CD14-positive monocyte (primary cell): ENCODE measurements at regions not wholly inside any gene's neighbourhood (a gene's known extent, or its start where the extent isn't known, plus 50 kb on each side); places are given as distances from the start of the nearest gene placed in this dataset.

Experiments
- DNase-seq, 3 donors: peaks; one replicate each; pipeline ENCODE4 v3.0.0-alpha.2; 2011 to 2022
- H2AFZ ChIP-seq: 2 replicates; pipeline ENCODE4 v1.6.0; 2012; ENCODE audit warnings: mild to moderate bottlenecking, low read depth, low read length, inconsistent platforms; ENCODE audit not compliant: insufficient read depth, poor library complexity, severe bottlenecking
- H3K27ac ChIP-seq, 2 donors: 1 replicate in 1 of 2; 2 replicates in 1 of 2; pipeline ENCODE4 v1.5.1; 2012 to 2013; ENCODE audit warnings: low read length in 2 of 2, control low read depth in 1 of 2, inconsistent platforms in 1 of 2, low read depth in 1 of 2, mild to moderate bottlenecking in 1 of 2
- H3K27me3 ChIP-seq, 2 donors: one replicate each; pipeline versions ENCODE4 v1.6.0 to v1.6.1; 2011 to 2013; ENCODE audit warnings: low read length in 2 of 2; ENCODE audit not compliant: control insufficient read depth in 2 of 2, insufficient read depth in 2 of 2
- H3K36me3 ChIP-seq, 2 donors: replicated peaks in 1 of 2; 1 replicate in 1 of 2; 2 replicates in 1 of 2; pipeline versions ENCODE4 v1.5.1 to v1.6.1; 2012 to 2013; ENCODE audit warnings: low read length in 2 of 2, control low read depth in 1 of 2, inconsistent platforms in 1 of 2, mild to moderate bottlenecking in 1 of 2; ENCODE audit not compliant: insufficient read depth in 2 of 2, control insufficient read depth in 1 of 2
- H3K4me1 ChIP-seq, 2 donors: 1 replicate in 1 of 2; 2 replicates in 1 of 2; pipeline versions ENCODE4 v1.5.1 to v1.6.1; 2012 to 2013; ENCODE audit warnings: low read length in 2 of 2, control low read depth in 1 of 2, inconsistent platforms in 1 of 2, mild to moderate bottlenecking in 1 of 2, moderate library complexity in 1 of 2; ENCODE audit not compliant: insufficient read depth in 2 of 2, control insufficient read depth in 1 of 2
- H3K4me2 ChIP-seq: replicated peaks from 2 replicates; pipeline ENCODE3; 2012; ENCODE audit warnings: low read length, moderate library complexity, mild to moderate bottlenecking; ENCODE audit not compliant: poor library complexity, severe bottlenecking; ENCODE audit errors: extremely low read depth
- H3K4me3 ChIP-seq, 3 experiments: fragments of 200-600 bp in 1 of 3; sonication (generic) in 1 of 3; replicated peaks in 1 of 3; 1 replicate in 2 of 3; 2 replicates in 1 of 3; pipeline ENCODE4 v1.5.1; 2011 to 2013; ENCODE audit warnings: low read length in 3 of 3, mild to moderate bottlenecking in 3 of 3, control low read depth in 2 of 3, low read depth in 2 of 3, inconsistent platforms in 1 of 3, moderate library complexity in 1 of 3
- H3K79me2 ChIP-seq: 2 replicates; pipeline ENCODE4 v1.6.0; 2012; ENCODE audit warnings: mild to moderate bottlenecking, control low read depth, inconsistent platforms, low read length, moderate library complexity; ENCODE audit not compliant: insufficient read depth
- H3K9ac ChIP-seq: 2 replicates; pipeline ENCODE4 v1.6.0; 2017; ENCODE audit warnings: low read length, mild to moderate bottlenecking; ENCODE audit not compliant: insufficient read depth, poor library complexity, severe bottlenecking
- H3K9me3 ChIP-seq, 2 donors: replicated peaks in 1 of 2; 1 replicate in 1 of 2; 2 replicates in 1 of 2; pipeline versions ENCODE4 v1.5.1 to v1.6.1; 2012 to 2013; ENCODE audit warnings: low read length in 2 of 2, control low read depth in 1 of 2; ENCODE audit not compliant: control insufficient read depth in 1 of 2, insufficient read depth in 1 of 2
- H4K20me1 ChIP-seq: 2 replicates; pipeline ENCODE4 v1.6.0; 2012; ENCODE audit warnings: mild to moderate bottlenecking, low read length, control low read depth, moderate library complexity; ENCODE audit not compliant: insufficient read depth
- H3K27ac Mint-ChIP-seq, 7 donors: one replicate each; pipeline ENCODE4 v1.8.0; 2020; ENCODE audit warnings: mild to moderate bottlenecking in 7 of 7, mixed read lengths in 7 of 7, moderate library complexity in 6 of 7, inconsistent platforms in 2 of 7
- H3K27me3 Mint-ChIP-seq, 3 donors: one replicate each; pipeline ENCODE4 v1.8.0; 2021 to 2022; ENCODE audit warnings: low read depth in 3 of 3, mild to moderate bottlenecking in 3 of 3, mixed read lengths in 3 of 3, moderate library complexity in 3 of 3, inconsistent platforms in 1 of 3
- H3K36me3 Mint-ChIP-seq, 2 donors: one replicate each; pipeline ENCODE4 v1.8.0; 2020; ENCODE audit warnings: mixed read lengths in 2 of 2, inconsistent platforms in 1 of 2, mild to moderate bottlenecking in 1 of 2
- H3K4me1 Mint-ChIP-seq: one replicate; pipeline ENCODE4 v1.8.0; 2020; ENCODE audit warnings: mild to moderate bottlenecking, mixed read lengths
- H3K4me3 Mint-ChIP-seq, 2 donors: one replicate each; pipeline ENCODE4 v1.8.0; 2020; ENCODE audit warnings: mild to moderate bottlenecking in 2 of 2, mixed read lengths in 2 of 2, moderate library complexity in 1 of 2
- H3K9me3 Mint-ChIP-seq, 7 donors: one replicate each; pipeline ENCODE4 v1.8.0; 2020 to 2022; ENCODE audit warnings: mixed read lengths in 7 of 7, mild to moderate bottlenecking in 6 of 7, moderate library complexity in 6 of 7, inconsistent platforms in 2 of 7
- WGBS: methylation state at CpG from one replicate; pipeline ENCODE4 v1.1.5; 2013; ENCODE audit warnings: missing lambda C conversion rate; ENCODE audit not compliant: insufficient coverage; 5-methylcytosine and 5-hydroxymethylcytosine counted together
- intact Hi-C, 2 donors: fragments of 100-400 bp; cut with micrococcal nuclease; formaldehyde crosslinking; loops; one replicate each; pipeline versions ENCODE4 v1.15.0 to v1.15.1; 2023
- TF ChIP-seq, protein P1 (sequence below): fragments of 200-600 bp; IDR thresholded peaks from one replicate; pipeline ENCODE4 v1.8.0; 2022; ENCODE audit warnings: antibody characterized with exemption, mild to moderate bottlenecking

DNA sequence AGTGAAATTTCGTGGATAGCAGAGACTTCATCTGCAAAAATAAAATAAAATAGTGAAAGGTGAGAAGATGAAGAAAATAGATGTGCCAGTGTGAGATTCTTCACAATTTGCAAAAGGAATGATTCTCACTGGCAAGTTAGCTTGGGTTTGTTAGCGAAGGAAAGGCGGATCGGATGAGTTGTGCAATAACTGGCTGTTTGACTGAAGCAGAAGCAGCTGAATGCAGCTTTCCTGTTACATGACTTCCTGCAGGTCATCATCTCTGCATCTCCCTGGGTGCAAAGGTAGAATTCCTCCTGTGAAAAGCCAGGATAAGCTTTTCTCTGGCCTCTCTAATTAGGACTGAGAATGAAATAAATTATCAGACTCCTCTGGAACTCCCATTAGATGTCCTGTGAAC, 263.1 kb upstream of the CHRM3 start:
- H3K9me3 Mint-ChIP-seq: peaks cover 0 to 4% (median 0%) of the 10 kb centered on the region in 7 donors
- intact Hi-C loops: no loop called here

DNA sequence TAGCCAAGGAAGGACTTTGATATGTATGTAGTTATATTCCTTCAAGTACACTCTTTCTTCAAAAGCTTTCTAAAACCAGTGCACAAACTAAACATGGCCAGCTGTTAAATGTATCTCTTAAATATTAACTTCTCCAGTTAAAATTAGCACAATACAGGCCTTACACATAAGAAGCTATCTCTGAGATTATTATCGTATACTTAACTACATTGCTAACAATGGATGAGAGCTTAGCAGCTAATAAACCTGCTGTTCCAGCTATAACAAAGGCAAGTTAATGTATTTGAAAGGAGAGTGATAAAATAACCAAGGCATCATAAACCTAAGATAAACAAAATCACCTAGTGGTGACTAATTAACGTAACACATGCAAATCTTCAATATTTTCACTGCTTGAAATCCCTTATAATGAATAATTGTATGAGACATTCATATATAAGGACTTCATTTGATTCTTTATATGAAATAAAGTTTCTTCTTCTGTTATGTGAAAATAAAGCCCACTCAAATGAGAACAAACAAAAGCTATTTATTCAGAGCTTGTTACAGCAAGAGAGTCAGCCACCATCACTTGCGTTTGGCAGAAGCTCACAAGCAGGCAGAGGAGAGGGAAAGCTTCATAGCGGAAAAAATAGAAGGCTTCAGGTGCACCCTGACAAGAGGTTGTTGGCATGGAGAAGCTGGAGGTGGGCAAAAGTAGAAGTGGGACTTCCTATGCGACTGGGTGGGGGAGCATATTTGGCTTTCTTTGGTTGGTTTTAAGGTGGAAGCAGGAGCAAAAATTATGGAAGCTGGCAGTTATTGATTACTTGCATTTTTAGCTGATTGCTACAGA, 274.1 kb upstream of the CHRM3 start:
- H2AFZ ChIP-seq: no peak overlapping the region
- no peak for DNase-seq
- H3K79me2 ChIP-seq: no peaks in the 10 kb centered on the region
- TF ChIP-seq, protein P1, sequence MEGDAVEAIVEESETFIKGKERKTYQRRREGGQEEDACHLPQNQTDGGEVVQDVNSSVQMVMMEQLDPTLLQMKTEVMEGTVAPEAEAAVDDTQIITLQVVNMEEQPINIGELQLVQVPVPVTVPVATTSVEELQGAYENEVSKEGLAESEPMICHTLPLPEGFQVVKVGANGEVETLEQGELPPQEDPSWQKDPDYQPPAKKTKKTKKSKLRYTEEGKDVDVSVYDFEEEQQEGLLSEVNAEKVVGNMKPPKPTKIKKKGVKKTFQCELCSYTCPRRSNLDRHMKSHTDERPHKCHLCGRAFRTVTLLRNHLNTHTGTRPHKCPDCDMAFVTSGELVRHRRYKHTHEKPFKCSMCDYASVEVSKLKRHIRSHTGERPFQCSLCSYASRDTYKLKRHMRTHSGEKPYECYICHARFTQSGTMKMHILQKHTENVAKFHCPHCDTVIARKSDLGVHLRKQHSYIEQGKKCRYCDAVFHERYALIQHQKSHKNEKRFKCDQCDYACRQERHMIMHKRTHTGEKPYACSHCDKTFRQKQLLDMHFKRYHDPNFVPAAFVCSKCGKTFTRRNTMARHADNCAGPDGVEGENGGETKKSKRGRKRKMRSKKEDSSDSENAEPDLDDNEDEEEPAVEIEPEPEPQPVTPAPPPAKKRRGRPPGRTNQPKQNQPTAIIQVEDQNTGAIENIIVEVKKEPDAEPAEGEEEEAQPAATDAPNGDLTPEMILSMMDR: no peak
- no peak overlapping the region for H3K9ac ChIP-seq
- H3K27me3 ChIP-seq: no peaks in the 10 kb centered on the region
- H3K9me3 ChIP-seq: no peaks in the 10 kb centered on the region
- H3K9me3 Mint-ChIP-seq: peaks cover 0 to 3% (median 0%) of the 10 kb centered on the region in 7 donors
- H3K27ac ChIP-seq: no peak overlapping the region
- no peaks in the 10 kb centered on the region for H3K36me3 Mint-ChIP-seq
- H3K4me2 ChIP-seq: no peak overlapping the region
- 100% methylated on average over 2 of the region's 5 CpGs for WGBS
- H3K36me3 ChIP-seq: no peaks in the 10 kb centered on the region
- no peaks in the 10 kb centered on the region for H3K4me1 ChIP-seq
- H3K4me3 ChIP-seq: no peak overlapping the region
- H3K27me3 Mint-ChIP-seq: peaks cover 0 to 1% (median 0%) of the 10 kb centered on the region in 3 donors
- H4K20me1 ChIP-seq: no peaks in the 10 kb centered on the region
- intact Hi-C loops: no loop called here
- H3K4me1 Mint-ChIP-seq: peaks cover 2% of the 10 kb centered on the region
- no peak overlapping the region for H3K4me3 Mint-ChIP-seq
- H3K27ac Mint-ChIP-seq: no peak overlapping the region

More for the DNA sequence above, 263.1 kb upstream of the CHRM3 start:
- H3K4me3 ChIP-seq: no peak overlapping the region
- Mint-ChIP-seq H3K27ac (no peak overlapping the region), H3K4me3 (no peak overlapping the region), H3K4me1 (peaks cover 16% of the 10 kb centered on the region), H3K27me3 (peaks cover 0 to 2% (median 0%) of the 10 kb centered on the region in 3 donors), H3K36me3 (no peaks in the 10 kb centered on the region)
- H3K4me2 ChIP-seq: no peak overlapping the region
- no peak overlapping the region for H3K27ac ChIP-seq
- no peaks in the 10 kb centered on the region for H3K27me3 ChIP-seq
- H3K9ac ChIP-seq: no peak overlapping the region
- TF ChIP-seq, protein P1: no peak
- peak in 1 of 3 donors; percentile 4 for DNase-seq
- no peak overlapping the region for H2AFZ ChIP-seq
- H3K4me1 ChIP-seq: peaks cover 0 to 4% of the 10 kb centered on the region in 2 donors
- H3K9me3 ChIP-seq: no peaks in the 10 kb centered on the region
- 22% methylated on average over 4 of the region's 4 CpGs for WGBS
- no peaks in the 10 kb centered on the region for H4K20me1 ChIP-seq
- H3K36me3 ChIP-seq: no peaks in the 10 kb centered on the region
- no peaks in the 10 kb centered on the region for H3K79me2 ChIP-seq
